ENCODE measurements at regions not wholly inside any gene's neighbourhood (a gene's known extent, or its start where the extent isn't known, plus 50 kb on each side); places are given as distances from the start of the nearest gene placed in this dataset.

GRCh38 chr2:5845798-5846330, 153.7 kb downstream of the SOX11 start:
- DNase-seq = no peak

GRCh38 chr2:5846881-5847280, 154.7 kb downstream of the SOX11 start:
- no peak for DNase-seq

DNA sequence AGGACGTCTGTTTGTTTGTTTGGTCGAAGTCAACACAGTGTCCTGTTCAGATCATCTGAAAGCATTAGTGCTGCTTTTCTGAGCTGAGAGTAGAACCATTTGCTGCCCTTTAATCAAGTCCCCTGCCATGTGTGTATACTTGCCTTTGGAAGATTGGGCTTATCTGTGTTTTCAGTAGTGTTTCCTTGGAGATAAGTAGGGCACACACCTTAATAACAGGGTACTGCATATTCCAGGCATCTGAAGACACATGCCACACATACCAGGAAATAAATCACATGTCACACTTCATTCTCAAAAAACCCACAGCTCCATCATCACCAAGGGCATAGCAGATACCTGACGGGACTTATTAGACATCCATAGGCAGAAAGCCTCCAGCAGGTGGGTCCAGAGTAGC, 157.4 kb downstream of the SOX11 start:
- DNase-seq = no peak

GRCh38 chr2:5851410-5851809, 159.2 kb downstream of the SOX11 start:
- DNase-seq = no peak

DNA sequence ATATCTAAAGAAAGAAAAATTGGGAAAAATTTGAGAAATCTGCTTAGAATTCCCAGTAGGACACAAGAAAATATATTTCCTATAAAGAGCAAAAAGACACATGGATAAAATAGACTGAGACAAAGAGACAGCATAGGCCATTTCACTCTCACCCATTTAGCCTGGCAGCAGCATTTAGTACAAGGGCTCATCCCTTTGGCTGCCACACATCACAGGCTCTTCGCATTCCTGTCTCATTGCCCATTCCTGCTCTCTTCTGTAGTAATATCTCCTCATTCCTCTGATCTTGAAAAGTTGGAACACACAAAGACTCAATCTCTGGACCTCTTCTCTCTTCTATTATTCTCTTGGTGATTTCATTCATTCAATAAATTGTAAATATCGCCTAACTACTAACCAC, 162.6 kb downstream of the SOX11 start:
- DNase-seq = no peak

GRCh38 chr2:5867056-5867455, 174.9 kb downstream of the SOX11 start:
- DNase-seq = no peak

DNA sequence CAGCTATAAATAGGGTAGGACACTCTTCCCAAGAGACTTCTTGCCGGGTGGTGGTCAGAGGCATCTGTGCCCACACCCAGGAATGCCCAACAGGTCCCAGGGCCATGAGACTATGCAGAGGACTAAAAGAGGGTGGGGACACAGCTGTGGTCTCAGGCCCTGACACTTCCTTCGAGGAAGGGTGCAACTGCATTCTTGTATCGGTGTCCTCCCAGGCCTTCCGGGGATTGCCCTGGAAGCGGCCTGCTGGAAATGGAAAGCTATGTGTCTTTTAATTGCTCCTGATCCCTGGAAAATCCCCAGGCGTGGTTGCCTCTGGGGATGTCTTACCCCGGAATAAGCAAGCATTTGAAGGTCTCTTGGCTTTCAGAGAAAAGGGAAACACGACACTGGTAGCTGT, 176.7 kb downstream of the SOX11 start:
- no peak for DNase-seq

DNA sequence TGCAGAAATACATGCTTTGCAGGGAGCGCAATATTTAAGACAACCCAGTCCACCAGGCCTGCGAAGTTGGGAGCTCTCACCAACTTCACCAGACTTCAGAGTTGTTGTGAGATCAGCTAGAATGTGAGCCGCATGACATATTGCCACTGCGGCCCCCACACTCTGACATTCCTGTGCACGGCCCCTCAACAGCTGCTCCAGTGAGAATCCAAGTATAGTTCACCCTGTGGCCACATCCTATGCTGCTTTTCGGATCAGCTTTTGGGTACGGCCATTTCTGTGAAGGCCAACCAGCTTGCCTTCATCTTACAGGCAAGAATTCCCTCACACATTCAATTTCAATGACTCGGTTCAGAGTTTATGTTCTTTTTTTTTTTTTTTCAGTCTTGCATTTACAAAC, 177.8 kb downstream of the SOX11 start:
- no peak for DNase-seq

DNA sequence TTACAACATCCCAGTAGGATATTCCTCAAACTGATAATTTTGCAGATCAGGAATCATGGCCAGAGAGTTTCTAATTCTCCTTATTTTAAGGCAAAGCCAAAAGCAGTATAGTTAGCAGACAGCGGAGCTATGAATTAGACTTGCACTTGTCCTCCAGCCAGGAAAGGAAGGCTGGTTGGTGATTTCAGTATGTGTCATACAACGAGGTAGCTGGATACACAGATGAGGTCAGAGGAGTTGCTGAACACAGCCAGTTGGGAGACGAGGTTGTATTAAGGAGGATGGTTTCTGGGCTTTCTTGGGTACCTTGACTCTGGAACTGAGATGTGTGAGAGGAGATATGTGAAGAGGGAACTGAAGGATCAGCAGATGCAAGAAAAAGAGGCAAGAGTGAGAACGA, 185.2 kb downstream of the SOX11 start:
- no peak for DNase-seq

DNA sequence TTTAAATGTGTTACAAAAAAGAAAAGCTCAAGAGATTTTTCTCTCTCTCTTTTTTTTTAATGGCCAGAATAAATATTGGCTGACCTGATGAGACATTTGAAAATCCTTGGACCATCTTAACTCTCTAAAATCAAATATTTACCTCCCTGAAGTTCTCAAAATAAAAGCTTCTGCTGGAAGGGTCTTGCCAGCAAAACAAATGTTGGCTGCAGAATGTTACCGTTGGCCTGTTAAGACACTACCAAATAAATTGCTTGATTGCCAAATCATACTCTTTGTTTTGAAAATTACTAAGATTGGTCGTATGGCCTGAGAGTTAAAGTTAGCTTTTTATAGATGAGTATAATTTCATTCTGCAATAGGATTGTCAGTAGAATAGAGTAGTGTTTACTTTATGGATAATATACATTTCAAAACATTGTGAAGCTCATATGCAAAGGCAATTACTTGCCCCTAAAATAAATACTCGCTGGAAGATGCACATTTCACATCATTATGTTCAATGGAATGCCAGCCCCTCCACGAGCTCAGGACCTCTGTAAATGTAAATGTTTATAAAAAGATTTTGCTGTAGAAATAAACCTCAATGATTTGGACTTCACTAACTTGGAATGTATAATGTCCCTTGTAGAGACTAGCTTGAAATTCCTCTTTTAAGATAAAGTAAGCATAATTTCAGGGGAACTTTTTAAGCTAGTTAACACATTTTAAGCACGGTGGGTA, 193.4 kb downstream of the SOX11 start:
- no peak for DNase-seq

DNA sequence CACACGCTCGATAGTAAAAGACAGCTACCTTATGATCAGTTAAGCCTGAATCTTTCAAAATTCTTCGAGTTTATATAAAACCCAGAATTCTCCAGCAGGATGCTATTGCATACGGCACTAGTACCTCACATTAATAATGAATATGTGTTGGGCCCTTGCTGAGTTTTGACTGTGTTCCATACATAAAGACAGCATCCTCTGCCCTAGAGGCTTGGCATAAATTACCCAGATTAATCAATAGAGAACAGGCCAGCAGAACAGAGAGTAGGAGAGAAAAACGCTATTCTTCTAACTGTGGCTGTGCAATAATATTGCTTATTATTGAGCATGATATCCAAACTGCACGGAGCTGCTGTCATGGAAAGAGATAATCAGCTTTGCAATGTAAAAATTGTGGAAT, 194.3 kb downstream of the SOX11 start:
- DNase-seq = no peak

DNA sequence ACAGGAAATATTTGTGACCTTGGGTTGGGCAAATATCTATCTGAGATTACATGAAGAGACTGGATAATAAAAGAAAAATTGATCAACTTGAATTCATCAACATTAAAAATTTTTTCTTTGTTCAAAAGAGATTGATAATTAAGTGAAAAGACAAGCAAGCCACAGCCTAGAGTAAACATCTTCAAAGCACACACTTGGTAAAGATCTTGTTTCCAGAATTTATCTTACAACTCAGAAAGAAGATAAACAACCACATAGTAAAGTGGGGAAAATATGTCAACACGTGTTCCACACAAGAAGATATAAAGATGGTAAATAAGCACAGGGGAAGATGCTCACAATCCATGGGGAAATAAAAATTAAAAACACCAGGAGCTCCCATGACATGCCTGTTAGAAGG, 195.9 kb downstream of the SOX11 start:
- DNase-seq = no peak

DNA sequence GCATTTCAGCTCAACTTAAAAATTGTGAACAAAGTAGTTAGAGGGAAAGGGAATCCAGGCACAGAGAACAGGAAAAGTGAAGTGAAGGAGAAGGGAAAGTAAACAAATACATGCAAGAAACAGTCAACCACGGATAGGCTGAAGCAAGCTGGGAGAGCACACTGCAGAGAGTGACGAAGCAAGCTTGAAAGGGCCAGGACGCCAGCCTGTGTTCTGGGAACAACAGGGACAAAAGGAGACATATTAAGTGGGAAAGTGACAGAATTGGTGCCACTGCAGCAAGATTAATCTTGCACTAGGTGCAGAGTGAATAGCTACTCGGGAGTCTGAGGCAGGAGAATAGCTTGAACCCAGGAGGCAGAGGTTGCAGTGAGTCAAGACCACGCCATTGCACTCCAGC, 197.3 kb downstream of the SOX11 start:
- DNase-seq = no peak

- DNase-seq = no peak
These were observed 202.2 kb downstream of the SOX11 start for GRCh38 chr2:5894355-5894754.

DNA sequence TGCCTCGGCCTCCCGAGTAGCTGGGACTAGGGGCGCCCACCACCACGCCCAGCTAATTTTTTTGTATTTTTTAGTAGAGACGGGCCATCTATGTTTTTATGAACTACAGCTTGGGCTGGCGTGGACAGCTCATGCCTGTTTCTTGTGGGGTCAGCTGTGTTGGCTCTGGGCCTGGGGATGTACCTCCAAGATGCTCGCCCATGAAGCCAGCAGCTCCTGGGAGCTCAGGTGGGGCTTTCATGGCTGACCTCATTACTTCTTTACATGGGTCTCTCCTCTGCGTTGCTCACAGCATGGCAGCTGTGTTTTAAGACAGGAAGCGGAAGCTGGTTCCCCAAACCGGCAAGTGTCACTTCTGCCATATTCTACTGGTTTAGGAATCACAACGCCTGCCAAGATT, 203.1 kb downstream of the SOX11 start:
- DNase-seq = no peak

- no peak for DNase-seq
These were observed 205.1 kb downstream of the SOX11 start for GRCh38 chr2:5897249-5897648.

DNA sequence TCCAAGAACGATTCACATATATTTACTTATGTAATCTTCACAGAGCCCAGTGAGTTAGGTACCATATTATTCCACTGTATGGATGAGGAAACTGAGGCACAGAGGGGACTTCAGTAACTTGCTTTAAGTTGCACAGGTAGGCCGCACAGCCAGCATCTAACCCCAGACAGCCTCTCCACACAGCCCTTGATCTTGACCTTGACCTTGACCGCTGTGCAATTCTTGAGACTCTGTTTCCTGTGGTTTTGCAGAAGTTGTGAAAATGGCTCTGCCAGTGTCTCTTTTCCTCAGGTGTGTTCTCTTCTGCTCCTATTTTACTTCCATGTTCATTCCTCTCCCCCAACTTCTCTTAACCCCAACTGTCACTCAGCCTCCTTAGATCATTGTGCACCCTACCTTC, 206.5 kb downstream of the SOX11 start:
- DNase-seq = no peak

GRCh38 chr2:5905661-5906060, 213.5 kb downstream of the SOX11 start:
- no peak for DNase-seq

- no peak for DNase-seq
These were observed 215.9 kb downstream of the SOX11 start for GRCh38 chr2:5908071-5908470.

DNA sequence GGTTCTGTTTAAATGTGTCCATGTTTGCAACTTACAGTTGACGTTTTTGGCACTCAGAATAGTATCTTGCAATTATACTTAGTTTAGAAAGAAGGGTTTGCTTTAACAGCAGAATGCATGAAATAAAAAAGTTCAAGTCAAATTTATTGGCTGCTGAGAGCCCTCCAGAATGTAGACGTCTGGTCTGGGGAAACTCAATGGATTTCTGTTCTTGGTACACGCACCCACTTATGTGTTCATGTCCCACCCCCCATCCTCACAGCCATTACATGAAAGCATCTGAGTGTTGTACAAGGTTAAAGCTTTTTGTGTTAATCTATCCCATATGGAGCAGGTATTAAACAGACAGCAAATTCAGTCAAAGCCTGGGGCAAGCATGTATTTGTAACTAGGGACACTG, 219.5 kb downstream of the SOX11 start:
- DNase-seq = no peak

GRCh38 chr2:5913711-5914395, 221.7 kb downstream of the SOX11 start:
- DNase-seq = no peak

DNA sequence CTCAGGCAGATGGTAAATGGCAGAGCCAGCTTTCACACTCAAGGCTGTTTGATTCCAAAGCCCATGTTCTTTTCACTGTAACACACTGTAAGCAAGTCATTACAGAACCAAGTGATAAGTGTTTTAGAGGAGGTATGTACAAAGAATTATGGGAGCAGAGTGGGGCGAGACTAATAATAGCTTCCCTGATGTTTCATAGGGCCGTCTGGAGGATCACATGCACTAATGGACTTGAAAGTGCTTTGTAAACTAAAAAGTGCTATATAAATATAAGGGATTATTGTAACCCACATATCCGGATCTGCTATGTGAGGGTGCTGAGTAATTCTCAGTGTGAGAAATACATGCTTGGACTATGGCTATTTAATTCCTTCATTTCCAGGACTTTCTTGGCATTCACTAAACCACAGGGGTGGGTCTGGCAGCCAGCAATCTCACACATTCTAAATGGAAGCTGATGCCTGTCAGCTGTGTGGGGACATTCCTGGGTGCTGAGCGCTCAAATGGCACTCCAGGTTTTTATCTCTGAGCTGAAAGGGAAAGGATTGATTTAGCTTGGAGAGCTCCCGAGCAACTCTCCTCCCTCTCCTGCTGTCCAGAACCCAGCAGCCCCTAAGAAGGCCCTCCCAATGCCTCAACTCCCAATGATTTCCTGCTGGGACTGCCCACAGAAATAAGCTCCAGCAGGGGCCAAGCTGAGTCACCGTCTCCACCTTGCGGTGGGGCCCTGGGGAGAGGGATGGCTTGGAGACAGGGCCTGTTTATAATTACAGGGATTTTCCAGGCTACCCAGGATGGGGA, 222.8 kb downstream of the SOX11 start:
- DNase-seq = no peak

DNA sequence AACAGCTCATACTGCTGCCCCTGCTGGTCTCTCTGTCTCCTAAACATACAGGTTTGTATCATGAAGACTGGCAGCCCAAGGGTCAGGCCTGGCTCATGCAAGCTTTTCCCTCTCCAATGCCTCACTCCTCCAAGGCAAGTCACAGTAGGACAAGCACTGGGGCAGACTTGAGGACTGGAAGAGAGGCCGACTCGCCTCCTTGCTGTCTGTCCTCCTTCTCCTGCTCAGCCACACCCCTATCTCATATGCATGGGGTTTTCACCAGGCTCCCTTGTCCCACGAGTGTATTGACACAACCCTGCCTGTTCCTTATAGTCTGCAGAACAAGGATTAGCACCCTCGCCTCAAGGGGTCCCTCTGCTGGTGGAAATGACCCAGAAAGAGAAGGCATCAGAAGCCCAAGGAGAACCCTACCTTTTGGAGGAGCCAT, 223.7 kb downstream of the SOX11 start:
- DNase-seq = no peak
